ENCODE measurements at regions not wholly inside any gene's neighbourhood (a gene's known extent, or its start where the extent isn't known, plus 50 kb on each side); places are given as distances from the start of the nearest gene placed in this dataset.
A peak's percentile ranks its signal among the peaks of the same experiment; 100 is the strongest.
"Not testable (repeated sequence)": the region's sequence is repeated elsewhere in the genome, so short reads cannot be mapped to it uniquely, and the experiment has no call there.

DNA sequence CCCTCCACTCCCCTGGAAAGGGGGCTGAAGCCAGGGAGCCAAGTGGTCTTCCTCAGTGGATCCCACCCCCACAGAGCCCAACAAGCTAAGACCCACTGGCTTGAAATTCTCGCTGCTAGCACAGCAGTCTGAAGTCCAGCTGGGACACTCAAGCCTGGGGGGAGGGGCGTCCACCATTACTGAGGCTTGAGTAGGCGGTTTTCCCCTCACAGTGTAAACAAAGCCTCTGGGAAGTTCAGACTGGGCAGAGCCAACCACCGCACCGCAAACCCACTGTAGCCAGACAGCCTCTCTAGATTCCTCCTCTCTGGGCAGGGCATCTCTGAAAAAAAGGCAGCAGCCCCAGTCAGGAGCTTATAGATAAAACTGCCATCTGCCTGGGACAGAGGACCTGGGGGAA, 114.4 kb upstream of the GNAI1 start:
- DNase-seq; intact Hi-C loops (cut with micrococcal nuclease); ATAC-seq: not testable (repeated sequence)

DNA sequence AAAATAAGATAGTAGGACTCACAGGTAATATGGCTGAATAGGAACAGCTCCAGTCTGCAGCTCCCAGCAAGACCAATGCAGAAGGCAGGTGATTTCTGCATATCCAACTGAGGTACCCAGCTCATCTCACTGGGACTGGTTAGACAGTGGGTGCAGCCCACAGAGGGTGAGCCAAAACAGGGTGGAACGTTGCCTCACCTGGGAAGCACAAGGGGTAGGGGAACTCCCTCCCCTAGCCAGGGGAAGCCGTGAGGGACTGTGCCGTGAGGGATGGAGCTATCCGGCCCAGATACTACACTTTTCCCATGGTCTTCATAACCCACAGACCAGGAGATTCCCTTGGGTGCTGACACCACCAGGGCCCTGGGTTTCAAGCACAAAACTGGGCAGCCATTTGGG, 114.8 kb upstream of the GNAI1 start:
- intact Hi-C loops (cut with micrococcal nuclease); ATAC-seq; DNase-seq: not testable (repeated sequence)

DNA sequence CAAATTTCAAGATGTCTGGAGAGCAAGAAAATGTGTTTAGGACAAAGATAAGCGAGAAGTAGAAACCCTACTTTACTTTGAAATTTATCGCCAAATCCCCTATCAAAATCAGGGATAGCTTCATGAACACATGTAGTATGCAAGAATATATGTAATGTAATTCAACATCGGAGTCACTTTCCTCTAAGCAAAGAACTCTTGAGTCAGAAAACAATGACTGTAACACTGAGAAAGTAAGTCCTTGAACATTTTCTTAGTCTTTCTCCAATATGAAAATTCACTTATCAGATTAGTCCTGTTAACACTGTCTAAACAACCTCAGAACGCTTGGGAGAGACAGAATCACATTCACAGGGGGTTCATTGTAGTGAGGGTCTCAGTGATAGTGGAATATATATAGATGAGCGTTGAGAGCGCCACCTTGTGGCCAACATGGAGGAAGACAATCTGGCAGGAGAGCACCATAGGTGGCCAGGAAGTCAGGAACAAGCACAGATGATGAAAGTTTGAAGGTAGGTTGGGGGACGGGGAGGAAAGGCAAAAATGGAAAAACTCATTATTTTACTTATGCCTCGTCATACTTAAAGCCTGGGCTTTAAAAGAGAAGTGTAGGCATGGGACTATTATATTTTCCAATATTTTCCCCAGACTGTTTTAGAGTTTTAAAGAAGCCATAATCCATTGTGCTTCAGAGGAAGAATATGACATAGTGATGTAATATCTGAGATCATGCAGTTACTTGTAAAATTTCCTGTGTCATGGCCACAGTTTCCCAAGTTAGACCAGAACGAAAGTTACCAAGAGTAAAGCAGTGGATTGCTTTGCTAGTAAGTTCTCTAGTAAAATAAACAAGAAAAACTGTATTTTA, 115.5 kb upstream of the GNAI1 start:
- ATAC-seq, result peak; percentile 56
- intact Hi-C loops (cut with micrococcal nuclease), result no loop called here
- DNase-seq, result peak; percentile 33

DNA sequence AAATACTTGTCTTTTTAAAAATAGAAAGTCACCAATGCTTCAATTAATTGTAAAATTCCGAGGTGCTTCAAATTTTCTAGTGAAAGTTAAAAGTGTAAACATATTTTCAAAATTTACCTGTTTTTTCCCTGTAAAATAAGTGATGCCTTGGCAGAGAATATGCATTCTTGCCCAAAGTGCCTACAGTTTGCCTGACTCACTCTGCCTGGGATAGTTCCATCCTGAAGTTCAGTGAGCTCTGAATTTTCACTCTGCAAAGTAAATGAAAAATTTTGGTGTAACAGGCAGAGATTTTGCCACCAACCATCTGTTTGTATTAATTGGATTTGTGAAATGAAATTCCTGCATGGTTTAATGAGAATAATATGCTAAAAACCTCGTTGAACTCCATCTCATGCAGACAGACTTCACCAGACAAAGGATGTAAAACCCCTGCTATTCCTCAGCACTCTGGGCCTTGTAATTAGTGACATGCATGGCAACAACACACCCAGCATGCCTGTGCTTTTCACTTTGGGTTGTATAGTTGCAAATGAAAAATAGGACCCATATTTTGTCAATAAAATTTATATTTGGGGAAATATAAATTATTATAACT, 117.4 kb upstream of the GNAI1 start:
- DNase-seq, result no peak
- intact Hi-C loops (cut with micrococcal nuclease), result no loop called here
- ATAC-seq, result no peak

GRCh38 chr7:80014511-80014910, 120.1 kb upstream of the GNAI1 start:
- DNase-seq, result no peak
- no peak for ATAC-seq
- intact Hi-C loops (cut with micrococcal nuclease), result no loop called here

DNA sequence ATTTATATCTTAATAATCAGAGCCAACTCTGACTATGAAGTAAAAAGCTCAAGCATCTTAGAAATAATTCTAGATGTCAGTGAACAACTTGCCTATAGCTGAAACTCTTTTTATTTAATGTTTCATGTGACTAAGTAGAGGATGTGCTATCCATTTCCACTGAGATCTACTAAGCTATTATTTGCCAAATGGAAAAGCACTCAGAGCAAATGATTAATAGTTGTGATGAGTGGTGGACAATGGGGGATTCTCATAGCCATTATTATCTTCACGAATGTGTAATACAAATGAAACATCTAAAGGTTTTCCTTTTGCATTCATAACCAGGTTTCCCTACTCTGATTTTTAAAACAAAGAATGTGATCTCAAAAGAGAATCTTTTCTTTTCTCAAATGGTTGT, 126.6 kb upstream of the GNAI1 start:
- ATAC-seq, result no peak
- intact Hi-C loops (cut with micrococcal nuclease), result no loop called here
- no peak for DNase-seq

DNA sequence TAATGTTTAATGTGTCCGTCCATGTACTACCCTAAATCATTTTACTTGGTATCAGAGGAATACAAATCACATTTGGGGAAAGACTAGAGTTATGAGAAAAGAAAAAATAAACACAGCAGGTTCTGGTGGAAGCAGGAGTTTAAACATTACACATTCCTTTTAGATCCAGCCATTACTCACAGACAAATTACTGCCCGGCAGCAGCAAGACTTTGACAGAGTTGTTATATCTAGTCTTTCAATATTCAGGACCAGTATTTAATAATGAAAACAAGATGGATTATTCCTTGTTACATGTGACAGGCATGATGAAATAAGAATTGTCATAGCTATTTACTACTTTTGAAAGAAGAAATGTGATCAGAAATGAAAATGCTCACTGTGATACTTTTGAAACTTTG, 131.8 kb upstream of the GNAI1 start:
- no peak for DNase-seq
- intact Hi-C loops (cut with micrococcal nuclease), result no loop called here
- ATAC-seq, result no peak

GRCh38 chr7:79998363-79998762, 136.3 kb upstream of the GNAI1 start:
- ATAC-seq (no peak), DNase-seq (no peak)
- intact Hi-C loops (cut with micrococcal nuclease), result no loop called here

GRCh38 chr7:79997345-79997744, 137.3 kb upstream of the GNAI1 start:
- ATAC-seq (no peak), DNase-seq (no peak)
- intact Hi-C loops (cut with micrococcal nuclease), result no loop called here

- intact Hi-C loops (cut with micrococcal nuclease); ATAC-seq; DNase-seq: not testable (repeated sequence)
These were observed 138.9 kb upstream of the GNAI1 start for GRCh38 chr7:79995741-79996140.

GRCh38 chr7:79988653-79989052, 146.0 kb upstream of the GNAI1 start:
- DNase-seq, result no peak
- intact Hi-C loops (cut with micrococcal nuclease), result no loop called here
- ATAC-seq, result peak; percentile 45

GRCh38 chr7:79984210-79984609, 150.4 kb upstream of the GNAI1 start:
- DNase-seq (no peak), ATAC-seq (no peak)
- intact Hi-C loops (cut with micrococcal nuclease), result no loop called here

DNA sequence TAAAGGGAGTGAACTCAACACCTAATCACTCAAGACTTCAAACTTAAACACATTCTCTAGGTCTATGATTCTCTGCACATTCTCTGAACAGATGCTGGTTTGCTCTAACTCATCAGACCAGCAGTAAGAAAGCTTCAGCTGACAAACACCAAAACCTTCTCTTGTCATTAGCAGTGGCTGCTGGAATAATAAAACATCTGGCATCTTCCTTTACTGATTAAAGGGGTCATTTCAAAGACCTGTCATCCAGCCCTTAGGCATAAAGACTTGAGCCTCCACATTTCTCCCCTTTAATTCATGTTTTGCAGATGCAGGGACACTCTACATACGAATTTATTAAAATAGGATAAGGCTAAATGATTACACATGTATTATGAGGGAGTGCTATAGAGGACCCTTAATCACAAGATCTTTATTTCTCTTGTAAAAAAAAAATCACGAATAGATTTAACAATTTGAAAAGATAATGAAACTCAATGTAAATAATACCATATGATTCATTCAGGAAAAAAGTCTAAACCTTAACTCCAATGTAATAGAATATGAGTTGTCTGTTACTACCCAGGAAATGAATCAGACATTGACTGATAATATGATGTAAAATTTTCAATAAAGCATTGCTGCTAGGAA, 152.4 kb upstream of the GNAI1 start:
- no peak for DNase-seq
- ATAC-seq, result no peak
- intact Hi-C loops (cut with micrococcal nuclease), result no loop called here

DNA sequence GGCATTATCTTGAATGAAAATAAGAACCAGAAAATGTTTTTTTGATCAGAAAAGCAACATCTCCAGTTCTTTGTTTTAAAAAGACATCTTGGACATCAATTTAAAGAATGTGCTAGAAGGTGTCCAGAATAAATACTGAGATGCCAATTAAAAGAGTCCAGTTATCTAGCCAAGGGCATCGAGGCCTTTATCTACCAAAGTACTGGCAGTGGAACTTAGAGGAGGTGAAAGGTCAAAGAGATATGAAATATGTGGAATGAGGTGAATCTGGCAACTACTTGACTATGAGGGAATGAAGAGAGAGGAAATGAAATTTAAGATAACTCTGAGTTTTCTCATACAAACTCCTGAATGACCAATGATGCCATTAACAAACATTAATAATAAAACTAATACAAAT, 154.3 kb upstream of the GNAI1 start:
- intact Hi-C loops (cut with micrococcal nuclease), result no loop called here
- no peak for ATAC-seq
- no peak for DNase-seq

DNA sequence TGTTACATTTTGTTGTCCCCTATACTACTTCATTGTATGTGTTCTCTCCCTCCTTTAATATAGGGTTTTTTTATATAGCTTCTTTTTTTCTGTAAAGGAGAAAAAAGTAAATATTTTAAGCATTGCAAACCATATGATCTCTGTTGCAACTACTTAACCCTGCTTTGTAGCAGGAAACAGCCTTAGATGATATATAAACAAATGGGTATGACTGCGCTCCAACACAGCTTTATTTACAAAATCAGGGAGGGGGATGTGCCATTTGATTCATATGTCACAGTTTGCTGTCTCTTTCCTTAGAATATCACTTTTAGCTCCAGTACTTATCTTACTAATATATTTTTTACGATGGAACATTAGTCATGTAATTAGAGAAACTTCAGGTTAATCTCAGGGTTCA, 155.2 kb upstream of the GNAI1 start:
- ATAC-seq (no peak), DNase-seq (no peak)
- intact Hi-C loops (cut with micrococcal nuclease), result no loop called here

DNA sequence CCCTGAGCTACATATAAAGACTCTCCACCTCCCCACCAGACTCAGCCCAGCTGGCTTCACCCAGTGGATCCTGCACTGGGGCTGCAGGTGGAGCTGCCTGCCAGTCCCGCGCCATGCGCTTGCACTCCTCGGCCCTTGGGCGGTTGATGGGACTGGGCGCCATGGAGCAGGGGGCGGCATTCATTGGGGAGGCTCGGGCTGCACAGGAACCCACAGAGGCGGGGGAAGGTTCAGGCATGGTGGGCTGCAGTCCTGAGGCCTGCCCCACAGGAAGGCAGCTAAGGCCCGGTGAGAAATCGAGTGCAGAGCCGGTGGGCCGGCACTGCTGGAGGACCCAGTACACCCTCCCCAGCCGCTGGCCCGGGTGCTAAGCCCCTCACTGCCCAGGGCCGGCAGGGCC, 157.2 kb upstream of the GNAI1 start:
- ATAC-seq (no peak), DNase-seq (no peak)
- intact Hi-C loops (cut with micrococcal nuclease), result no loop called here

DNA sequence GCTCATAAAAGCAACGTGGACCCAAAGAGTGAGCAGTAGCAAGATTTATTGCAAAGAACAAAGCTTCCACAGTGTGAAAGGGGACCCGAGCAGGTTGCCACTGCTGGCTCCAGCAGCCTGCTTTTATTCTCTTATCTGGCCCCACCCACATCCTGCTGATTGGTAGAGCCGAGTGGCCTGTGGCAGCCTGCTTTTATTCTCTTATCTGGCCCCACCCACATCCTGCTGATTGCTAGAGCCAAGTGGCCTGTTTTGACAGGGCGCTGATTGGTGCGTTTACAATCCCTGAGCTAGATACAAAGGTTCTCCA, 158.0 kb upstream of the GNAI1 start:
- intact Hi-C loops (cut with micrococcal nuclease); DNase-seq; ATAC-seq: not testable (repeated sequence)

GRCh38 chr7:79975986-79976710, 158.5 kb upstream of the GNAI1 start:
- ATAC-seq; DNase-seq; intact Hi-C loops (cut with micrococcal nuclease): not testable (repeated sequence)

- ATAC-seq (no peak), DNase-seq (no peak)
- intact Hi-C loops (cut with micrococcal nuclease), result no loop called here
These were observed 161.2 kb upstream of the GNAI1 start for GRCh38 chr7:79973455-79973854.

GRCh38 chr7:79971058-79971457, 163.6 kb upstream of the GNAI1 start:
- intact Hi-C loops (cut with micrococcal nuclease), result no loop called here
- ATAC-seq (no peak), DNase-seq (no peak)
